ENCODE measurements at regions not wholly inside any gene's neighbourhood (a gene's known extent, or its start where the extent isn't known, plus 50 kb on each side); places are given as distances from the start of the nearest gene placed in this dataset.

- no peaks in the 10 kb centered on the region for H3K36me3 ChIP-seq (ENCODE audit: control insufficient read depth in 2 of 3, insufficient read depth in 3 of 3, low read length in 3 of 3)
- H3K9me3 ChIP-seq (ENCODE audit: control insufficient read depth in 2 of 3, insufficient read depth in 1 of 3, low read length in 3 of 3) = peaks cover 0 to 10% (median 4%) of the 10 kb centered on the region in 3 donors
- H3K4me1 ChIP-seq (ENCODE audit: control insufficient read depth in 2 of 3, insufficient read depth in 2 of 3, low read depth in 1 of 3, low read length in 3 of 3) = no peaks in the 10 kb centered on the region
- no peak overlapping the region for H3K9ac ChIP-seq (ENCODE audit: low read length in 3 of 3)
- no peaks in the 10 kb centered on the region for H3K27me3 ChIP-seq (ENCODE audit: control insufficient read depth, insufficient read depth, low read length)
- H3K27ac ChIP-seq (ENCODE audit: low read depth in 2 of 2, low read length in 2 of 2) = no peak overlapping the region
- FAIRE-seq = no peak
- DNase-seq = no peak
- no peak for TF ChIP-seq CTCF (IDR thresholded peaks at IDR 0.05; ENCODE audit: borderline replicate concordance, extremely low read depth, insufficient read depth)
- intact Hi-C loops (cut with DNase I) = no loop called here
- H3K4me3 ChIP-seq (ENCODE audit: low read length in 3 of 3) = no peak overlapping the region
Observed at GRCh38 chr7:68334636-68335272, 1263.5 kb upstream of the AUTS2 start.

GRCh38 chr7:68336594-68336993, 1261.7 kb upstream of the AUTS2 start:
- DNase-seq = no peak
- TF ChIP-seq CTCF (IDR thresholded peaks at IDR 0.05; ENCODE audit: borderline replicate concordance, extremely low read depth, insufficient read depth) = no peak
- no peaks in the 10 kb centered on the region for H3K4me1 ChIP-seq (ENCODE audit: control insufficient read depth in 2 of 3, insufficient read depth in 2 of 3, low read depth in 1 of 3, low read length in 3 of 3)
- H3K9ac ChIP-seq (ENCODE audit: low read length in 3 of 3) = no peak overlapping the region
- H3K27ac ChIP-seq (ENCODE audit: low read depth in 2 of 2, low read length in 2 of 2) = no peak overlapping the region
- no peak for FAIRE-seq
- peaks cover 0 to 5% (median 0%) of the 10 kb centered on the region in 3 donors for H3K9me3 ChIP-seq (ENCODE audit: control insufficient read depth in 2 of 3, insufficient read depth in 1 of 3, low read length in 3 of 3)
- intact Hi-C loops (cut with DNase I) = no loop called here
- H3K27me3 ChIP-seq (ENCODE audit: control insufficient read depth, insufficient read depth, low read length) = no peaks in the 10 kb centered on the region
- H3K4me3 ChIP-seq (ENCODE audit: low read length in 3 of 3) = no peak overlapping the region
- no peaks in the 10 kb centered on the region for H3K36me3 ChIP-seq (ENCODE audit: control insufficient read depth in 2 of 3, insufficient read depth in 3 of 3, low read length in 3 of 3)

GRCh38 chr7:68348401-68348800, 1249.9 kb upstream of the AUTS2 start:
- Histone ChIP-seq H3K27ac (ENCODE audit: low read depth in 2 of 2, low read length in 2 of 2) (no peak overlapping the region), H3K9ac (ENCODE audit: low read length in 3 of 3) (no peak overlapping the region), H3K36me3 (ENCODE audit: control insufficient read depth in 2 of 3, insufficient read depth in 3 of 3, low read length in 3 of 3) (no peaks in the 10 kb centered on the region), H3K27me3 (ENCODE audit: control insufficient read depth, insufficient read depth, low read length) (no peaks in the 10 kb centered on the region), H3K4me3 (ENCODE audit: low read length in 3 of 3) (no peak overlapping the region), H3K4me1 (ENCODE audit: control insufficient read depth in 2 of 3, insufficient read depth in 2 of 3, low read depth in 1 of 3, low read length in 3 of 3) (no peaks in the 10 kb centered on the region), H3K9me3 (ENCODE audit: control insufficient read depth in 2 of 3, insufficient read depth in 1 of 3, low read length in 3 of 3) (no peaks in the 10 kb centered on the region)
- no peak for TF ChIP-seq CTCF (IDR thresholded peaks at IDR 0.05; ENCODE audit: borderline replicate concordance, extremely low read depth, insufficient read depth)
- intact Hi-C loops (cut with DNase I) = no loop called here
- DNase-seq (no peak), FAIRE-seq (no peak)

Measured in kidney (tissue), 13 donors.